ENCODE measurements at regions not wholly inside any gene's neighbourhood (a gene's known extent, or its start where the extent isn't known, plus 50 kb on each side); places are given as distances from the start of the nearest gene placed in this dataset.

- Histone ChIP-seq H3K4me1 (ENCODE audit: insufficient read depth, low read length, poor library complexity, severe bottlenecking) (no peaks in the 10 kb centered on the region), H3K4me3 (ENCODE audit: low read depth, low read length, poor library complexity, severe bottlenecking) (no peak overlapping the region), H3K27ac (ENCODE audit: low read depth, low read length, poor library complexity, severe bottlenecking) (no peak overlapping the region), H3K36me3 (ENCODE audit: insufficient read depth, low read length, poor library complexity, severe bottlenecking) (no peaks in the 10 kb centered on the region), H3K27me3 (replicated peaks; ENCODE audit: insufficient read depth, low read depth, low read length, poor library complexity) (no peaks in the 10 kb centered on the region), H3K9me3 (ENCODE audit: low read depth, low read length, poor library complexity, severe bottlenecking) (peaks cover 21% of the 10 kb centered on the region)
- no peak for DNase-seq (ENCODE audit: low spot score)
- intact Hi-C loops (cut with micrococcal nuclease; ENCODE audit: unreplicated experiment), result no loop called here
- POLR2A ChIA-PET (ENCODE audit: low non-redundant PET), result no interaction called here
- no peak for TF ChIP-seq EZH2 (IDR thresholded peaks at IDR 0.05; ENCODE audit: borderline replicate concordance, low read depth, low read length, poor library complexity, severe bottlenecking)
- TF ChIP-seq CTCF (conservative IDR thresholded peaks at IDR 0.05; ENCODE audit: low read depth, low read length), result no peak
- CTCF ChIA-PET, result no interaction called here
- BruUV-seq (replicated peaks), result no TSS peak
These were observed 95.5 kb upstream of the UBE3A start for GRCh38 chr15:25534293-25534692.

DNA sequence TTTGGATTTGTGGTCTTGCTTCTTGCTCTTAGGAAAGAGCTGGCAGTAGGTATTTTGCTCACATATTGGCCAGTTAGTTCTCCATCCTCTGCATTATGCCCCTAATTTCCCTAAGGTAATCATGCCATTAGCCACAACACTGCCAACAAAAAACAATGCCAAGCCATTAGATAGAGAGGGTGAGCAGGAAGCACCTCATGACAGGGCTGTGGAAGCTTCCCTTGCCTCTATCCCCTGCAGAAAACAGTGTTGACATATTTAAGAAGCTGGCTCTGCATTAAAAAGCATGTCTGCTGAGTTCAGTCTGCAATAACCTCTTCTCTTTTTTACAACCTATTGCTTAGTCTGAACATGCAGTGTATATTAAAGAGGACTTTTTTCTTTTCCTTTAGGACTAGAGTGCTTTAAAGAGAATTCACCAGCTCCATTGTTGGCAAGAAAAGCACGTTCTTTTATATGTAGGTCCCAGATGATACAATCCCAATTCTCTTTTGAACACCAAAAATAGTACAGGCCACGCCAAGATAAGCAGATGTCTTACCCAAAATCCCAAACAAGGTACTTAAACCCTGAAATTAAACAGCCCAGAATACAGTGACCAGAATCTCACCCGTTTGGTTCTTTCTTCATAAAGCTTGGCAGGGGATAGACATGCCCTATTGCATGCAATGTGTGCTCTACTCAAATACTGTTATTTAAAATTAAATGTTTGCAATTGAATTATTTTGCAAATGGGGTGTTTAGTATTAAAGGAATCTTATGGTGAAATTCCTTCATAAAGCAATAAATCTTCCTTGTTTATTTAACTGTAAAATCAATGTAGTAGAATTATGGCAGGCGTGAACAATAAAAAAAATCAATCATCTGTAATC is 93.7 kb upstream of the UBE3A start:
- Histone ChIP-seq H3K27me3 (replicated peaks; ENCODE audit: insufficient read depth, low read depth, low read length, poor library complexity) (no peaks in the 10 kb centered on the region), H3K9me3 (ENCODE audit: low read depth, low read length, poor library complexity, severe bottlenecking) (peaks cover 19% of the 10 kb centered on the region), H3K4me3 (ENCODE audit: low read depth, low read length, poor library complexity, severe bottlenecking) (no peak overlapping the region), H3K4me1 (ENCODE audit: insufficient read depth, low read length, poor library complexity, severe bottlenecking) (no peaks in the 10 kb centered on the region), H3K27ac (ENCODE audit: low read depth, low read length, poor library complexity, severe bottlenecking) (no peak overlapping the region), H3K36me3 (ENCODE audit: insufficient read depth, low read length, poor library complexity, severe bottlenecking) (no peaks in the 10 kb centered on the region)
- ChIA-PET POLR2A (ENCODE audit: low non-redundant PET) (no interaction called here), CTCF (no interaction called here)
- no TSS peak for BruUV-seq (replicated peaks)
- TF ChIP-seq CTCF (conservative IDR thresholded peaks at IDR 0.05; ENCODE audit: low read depth, low read length), result no peak
- TF ChIP-seq EZH2 (IDR thresholded peaks at IDR 0.05; ENCODE audit: borderline replicate concordance, low read depth, low read length, poor library complexity, severe bottlenecking), result no peak
- DNase-seq (ENCODE audit: low spot score), result no peak
- intact Hi-C loops (cut with micrococcal nuclease; ENCODE audit: unreplicated experiment), result no loop called here

DNA sequence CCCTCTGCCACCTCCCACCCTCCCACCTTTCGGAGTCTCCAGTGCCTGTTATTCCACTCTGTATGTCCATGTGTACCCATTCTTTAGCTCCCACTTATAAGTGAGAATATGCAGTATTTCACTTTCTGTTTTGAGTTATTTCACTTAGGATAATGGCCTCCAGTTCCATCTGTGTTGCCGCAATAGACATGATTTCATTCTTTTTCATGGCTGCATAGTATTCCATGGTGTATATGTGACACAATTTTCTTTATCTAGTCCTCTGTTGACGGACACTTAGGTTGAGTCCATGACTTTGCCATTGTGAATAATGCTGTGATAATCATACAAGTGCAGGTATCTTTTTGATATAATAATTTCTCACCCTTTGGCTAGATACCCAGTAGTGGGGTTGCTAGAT is 91.0 kb upstream of the UBE3A start:
- CTCF ChIA-PET, result no interaction called here
- no TSS peak for BruUV-seq (replicated peaks)

More for the DNA sequence above, 91.0 kb upstream of the UBE3A start:
- H3K27ac ChIP-seq (ENCODE audit: low read depth, low read length, poor library complexity, severe bottlenecking), result no peak overlapping the region
- no peaks in the 10 kb centered on the region for H3K36me3 ChIP-seq (ENCODE audit: insufficient read depth, low read length, poor library complexity, severe bottlenecking)
- DNase-seq (ENCODE audit: low spot score), result no peak
- TF ChIP-seq CTCF (conservative IDR thresholded peaks at IDR 0.05; ENCODE audit: low read depth, low read length), result no peak
- no peak for TF ChIP-seq EZH2 (IDR thresholded peaks at IDR 0.05; ENCODE audit: borderline replicate concordance, low read depth, low read length, poor library complexity, severe bottlenecking)
- H3K4me3 ChIP-seq (ENCODE audit: low read depth, low read length, poor library complexity, severe bottlenecking), result no peak overlapping the region
- H3K9me3 ChIP-seq (ENCODE audit: low read depth, low read length, poor library complexity, severe bottlenecking), result peaks cover 14% of the 10 kb centered on the region
- intact Hi-C loops (cut with micrococcal nuclease; ENCODE audit: unreplicated experiment), result no loop called here
- H3K27me3 ChIP-seq (replicated peaks; ENCODE audit: insufficient read depth, low read depth, low read length, poor library complexity), result no peaks in the 10 kb centered on the region
- no peaks in the 10 kb centered on the region for H3K4me1 ChIP-seq (ENCODE audit: insufficient read depth, low read length, poor library complexity, severe bottlenecking)
- POLR2A ChIA-PET (ENCODE audit: low non-redundant PET), result no interaction called here

Measured in A673 (cell line).